ENCODE measurements at regions not wholly inside any gene's neighbourhood (a gene's known extent, or its start where the extent isn't known, plus 50 kb on each side); places are given as distances from the start of the nearest gene placed in this dataset.

DNA sequence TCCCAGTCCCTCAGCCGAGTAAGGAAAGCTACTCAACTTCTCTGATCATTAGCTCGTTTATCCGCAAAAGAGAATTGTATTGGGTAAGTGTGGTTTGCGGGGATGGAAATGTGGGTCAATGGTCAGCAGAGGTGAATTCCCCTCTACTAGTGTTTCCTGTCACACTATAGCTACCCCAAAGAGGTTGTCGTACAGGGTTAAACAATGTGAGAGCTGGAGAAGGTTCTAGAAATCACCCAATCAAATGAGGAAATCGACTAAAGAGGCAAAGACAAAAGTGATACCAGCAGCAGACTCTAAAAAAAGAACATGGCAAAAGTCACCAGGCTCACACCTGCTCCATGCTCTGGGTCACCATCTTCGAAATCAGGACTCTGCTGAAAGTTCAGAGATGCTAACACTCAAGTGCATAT is 144.7 kb upstream of the ITGA4 start:
- TF ChIP-seq POLR2A (IDR thresholded peaks at IDR 0.05; ENCODE audit: low read depth) (no peak), POLR2AphosphoS5 (IDR thresholded peaks at IDR 0.05) (no peak)
- TF ChIP-seq, protein P1, sequence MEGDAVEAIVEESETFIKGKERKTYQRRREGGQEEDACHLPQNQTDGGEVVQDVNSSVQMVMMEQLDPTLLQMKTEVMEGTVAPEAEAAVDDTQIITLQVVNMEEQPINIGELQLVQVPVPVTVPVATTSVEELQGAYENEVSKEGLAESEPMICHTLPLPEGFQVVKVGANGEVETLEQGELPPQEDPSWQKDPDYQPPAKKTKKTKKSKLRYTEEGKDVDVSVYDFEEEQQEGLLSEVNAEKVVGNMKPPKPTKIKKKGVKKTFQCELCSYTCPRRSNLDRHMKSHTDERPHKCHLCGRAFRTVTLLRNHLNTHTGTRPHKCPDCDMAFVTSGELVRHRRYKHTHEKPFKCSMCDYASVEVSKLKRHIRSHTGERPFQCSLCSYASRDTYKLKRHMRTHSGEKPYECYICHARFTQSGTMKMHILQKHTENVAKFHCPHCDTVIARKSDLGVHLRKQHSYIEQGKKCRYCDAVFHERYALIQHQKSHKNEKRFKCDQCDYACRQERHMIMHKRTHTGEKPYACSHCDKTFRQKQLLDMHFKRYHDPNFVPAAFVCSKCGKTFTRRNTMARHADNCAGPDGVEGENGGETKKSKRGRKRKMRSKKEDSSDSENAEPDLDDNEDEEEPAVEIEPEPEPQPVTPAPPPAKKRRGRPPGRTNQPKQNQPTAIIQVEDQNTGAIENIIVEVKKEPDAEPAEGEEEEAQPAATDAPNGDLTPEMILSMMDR (IDR thresholded peaks at IDR 0.05) = no peak

Measured in esophagus muscularis mucosa (tissue), 3 donors.